OCI-LY1 (cell line): ENCODE measurements at regions not wholly inside any gene's neighbourhood (a gene's known extent, or its start where the extent isn't known, plus 50 kb on each side); places are given as distances from the start of the nearest gene placed in this dataset.

Source experiments
- CTCF ChIP-seq: fragments of 200-600 bp; sonication (generic), shearing (Covaris generic); IDR thresholded peaks from 2 replicates; pipeline ENCODE4 v1.5.1; 2017; ENCODE audit warnings: mild to moderate bottlenecking, antibody characterized with exemption, low read length, moderate library complexity, mixed read lengths
- EZH2 ChIP-seq: fragments of 200-600 bp; sonication (generic), shearing (Covaris generic); IDR thresholded peaks from 2 replicates; pipeline ENCODE4 v1.8.0; 2017; ENCODE audit warnings: borderline replicate concordance, mixed run types, mild to moderate bottlenecking, antibody characterized with exemption, low read length, moderate library complexity, mixed read lengths

- TF ChIP-seq CTCF = no peak
- TF ChIP-seq EZH2 = no peak
Measured at GRCh38 chr2:144244938-144245337, 275.0 kb downstream of the ZEB2 start.
